A549 (cell line): ENCODE measurements at regions not wholly inside any gene's neighbourhood (a gene's known extent, or its start where the extent isn't known, plus 50 kb on each side); places are given as distances from the start of the nearest gene placed in this dataset.

ENCODE experiments used
- ATAC-seq, 2 experiments: fragments of 200-7000 bp in 1 of 2; fragments of >200 bp in 1 of 2; cut with Nextera tagmentation in 1 of 2; cut with Tn5 transposase in 1 of 2; 3 replicates each; pipeline versions ENCODE4 v1.8.0 to v1.9.1; 2018 to 2020; ENCODE audit warnings: mild to moderate bottlenecking in 1 of 2, moderate library complexity in 1 of 2
- CTCF ChIA-PET: fragments of 300-600 bp; sonication (Branson Sonifier 250); formaldehyde crosslinking; extraction: SDS; loops from one replicate; lab custom pipeline; 2021; ENCODE audit warnings: antibody characterized with exemption, inconsistent platforms; lab: Yijun Ruan, JAX
- POLR2A ChIA-PET: fragments of 350-600 bp; formaldehyde crosslinking; extraction: SDS; loops from one replicate; lab custom pipeline; 2021; ENCODE audit warnings: antibody characterized with exemption, inconsistent platforms; lab: Yijun Ruan, JAX
- DNase-seq, 2 experiments: peaks; one replicate each; pipeline versions ENCODE4 v3.0.0 to v3.0.0-alpha.2; 2011 to 2016; ENCODE audit warnings: low read depth in 1 of 2, low spot score in 1 of 2
- FAIRE-seq: peaks from 2 replicates; lab custom pipeline; 2011; peaks lifted over from hg19 to GRCh38; lab: Jason Lieb, UNC
- H3K27ac ChIP-seq, 2 experiments: fragments of >200 bp; sonication (Bioruptor Twin); formaldehyde crosslinking; 3 replicates each; pipeline ENCODE4 v1.5.1; 2016 to 2017
- H3K4me1 ChIP-seq: fragments of >200 bp; sonication (Bioruptor Twin); formaldehyde crosslinking; 3 replicates; pipeline ENCODE4 v1.6.1; 2016
- H3K4me2 ChIP-seq: fragments of >200 bp; sonication (Bioruptor Twin); formaldehyde crosslinking; 3 replicates; pipeline ENCODE4 v1.6.1; 2016
- H3K4me3 ChIP-seq: fragments of >200 bp; sonication (Bioruptor Twin); formaldehyde crosslinking; 3 replicates; pipeline ENCODE4 v1.5.1; 2016
- H3K9me3 ChIP-seq: fragments of >200 bp; sonication (Bioruptor Twin); formaldehyde crosslinking; 3 replicates; pipeline ENCODE4 v1.6.1; 2016
- CBX2 ChIP-seq: fragments of 200-600 bp; sonication (generic); IDR thresholded peaks from 2 replicates; pipeline ENCODE4 v1.6.1; 2016; ENCODE audit warnings: low read depth, mild to moderate bottlenecking, borderline replicate concordance
- CBX8 ChIP-seq: fragments of 200-600 bp; sonication (generic); IDR thresholded peaks from 2 replicates; pipeline ENCODE4 v1.6.1; 2016
- E2F6 ChIP-seq: IDR thresholded peaks from 2 replicates; pipeline ENCODE4 v1.6.1; 2012; ENCODE audit warnings: low read depth, borderline replicate concordance
- EP300 ChIP-seq, 2 experiments: fragments of >200 bp; sonication (Bioruptor Twin); formaldehyde crosslinking; IDR thresholded peaks; 2 replicates in 1 of 2; 3 replicates in 1 of 2; pipeline ENCODE4 v1.6.1; 2016 to 2017
- ESRRA ChIP-seq: fragments of 150-350 bp; IDR thresholded peaks from 2 replicates; pipeline ENCODE4 v1.6.1; 2014; ENCODE audit warnings: mild to moderate bottlenecking, low read length, borderline replicate concordance
- GATA3 ChIP-seq: IDR thresholded peaks from 2 replicates; pipeline ENCODE4 v1.6.1; 2012; ENCODE audit warnings: borderline replicate concordance
- HOXB13 ChIP-seq: fragments of 250-450 bp; sonication (Bioruptor Pico); IDR thresholded peaks from 2 replicates; pipeline ENCODE4 v1.5.0; 2020; ENCODE audit warnings: low read depth, mild to moderate bottlenecking, moderate library complexity
- HOXB5 ChIP-seq: fragments of 250-450 bp; sonication (Bioruptor Pico); IDR thresholded peaks from 2 replicates; pipeline ENCODE4 v1.5.0; 2020; ENCODE audit warnings: mild to moderate bottlenecking, moderate library complexity
- JUNB ChIP-seq: fragments of >200 bp; sonication (Bioruptor Twin); formaldehyde crosslinking; IDR thresholded peaks from 2 replicates; pipeline ENCODE4 v1.6.1; 2016
- KDM1A ChIP-seq: fragments of 200-600 bp; sonication (generic); IDR thresholded peaks from 2 replicates; pipeline ENCODE4 v1.6.1; 2016; ENCODE audit warnings: low read depth, mild to moderate bottlenecking
- KDM5A ChIP-seq: fragments of 200-600 bp; sonication (generic); IDR thresholded peaks from 2 replicates; pipeline ENCODE4 v1.6.1; 2016; ENCODE audit warnings: antibody characterized with exemption, mild to moderate bottlenecking
- NPAS2 ChIP-seq: fragments of 250-450 bp; sonication (Bioruptor Pico); IDR thresholded peaks from 2 replicates; pipeline ENCODE4 v1.8.0; 2022; ENCODE audit warnings: mild to moderate bottlenecking, moderate library complexity, borderline replicate concordance
- NR3C1 ChIP-seq: fragments of >200 bp; sonication (Bioruptor Twin); formaldehyde crosslinking; IDR thresholded peaks from 3 replicates; pipeline ENCODE4 v1.6.1; 2017
- PHF8 ChIP-seq: fragments of 200-600 bp; sonication (generic); IDR thresholded peaks from 2 replicates; pipeline ENCODE4 v1.6.1; 2016; ENCODE audit warnings: low read depth, mild to moderate bottlenecking, antibody characterized with exemption, moderate library complexity, borderline replicate concordance
- POLR2A ChIP-seq: IDR thresholded peaks from 2 replicates; pipeline ENCODE4 v1.6.1; 2012; ENCODE audit warnings: mild to moderate bottlenecking, low read length
- POLR2AphosphoS2 ChIP-seq: conservative IDR thresholded peaks from 2 replicates; pipeline ENCODE4 v1.6.1; 2012; ENCODE audit warnings: low read length, improper control_type of control experiment, inconsistent platforms
- RAD21 ChIP-seq, 2 experiments: fragments of >200 bp in 1 of 2; sonication (Bioruptor Twin) in 1 of 2; formaldehyde crosslinking in 1 of 2; IDR thresholded peaks in 1 of 2; conservative IDR thresholded peaks in 1 of 2; 2 replicates in 1 of 2; 3 replicates in 1 of 2; pipeline ENCODE4 v1.6.1; 2012 to 2018; ENCODE audit warnings: inconsistent platforms in 1 of 2
- RARB ChIP-seq: fragments of 250-450 bp; sonication (Bioruptor Pico); IDR thresholded peaks from 2 replicates; pipeline ENCODE4 v1.8.0; 2021; ENCODE audit warnings: mild to moderate bottlenecking, moderate library complexity
- RNF2 ChIP-seq: fragments of 200-600 bp; sonication (generic); IDR thresholded peaks from 2 replicates; pipeline ENCODE4 v1.6.1; 2016; ENCODE audit warnings: low read depth, mild to moderate bottlenecking, antibody characterized with exemption, moderate library complexity, borderline replicate concordance
- SMC3 ChIP-seq: fragments of >200 bp; sonication (Bioruptor Twin); formaldehyde crosslinking; IDR thresholded peaks from 3 replicates; pipeline ENCODE4 v1.6.1; 2018; ENCODE audit warnings: inconsistent platforms
- SREBF2 ChIP-seq: fragments of 450-650 bp; IDR thresholded peaks from 2 replicates; pipeline ENCODE4 v1.6.1; 2014; ENCODE audit warnings: mild to moderate bottlenecking, moderate library complexity
- ZFP36 ChIP-seq: fragments of 450-650 bp; IDR thresholded peaks from 2 replicates; pipeline ENCODE4 v1.6.1; 2014; ENCODE audit warnings: borderline replicate concordance; ENCODE audit not compliant: partially characterized antibody
- ZNF302 ChIP-seq: fragments of 250-450 bp; sonication (Bioruptor Pico); IDR thresholded peaks from 2 replicates; pipeline ENCODE4 v1.9.0; 2021; ENCODE audit warnings: inconsistent platforms, mild to moderate bottlenecking, moderate library complexity
- WGBS: methylation state at CpG from one replicate; pipeline ENCODE4 v1.1.6; 2017; ENCODE audit errors: missing lambda C conversion rate; 5-methylcytosine and 5-hydroxymethylcytosine counted together
- TF ChIP-seq, protein P1 (sequence below): IDR thresholded peaks from 2 replicates; pipeline ENCODE4 v1.6.1; 2012
- TF ChIP-seq, protein P2 (sequence below): fragments of >200 bp; sonication (Bioruptor Twin); formaldehyde crosslinking; IDR thresholded peaks from 3 replicates; pipeline ENCODE4 v1.6.1; 2016
- TF ChIP-seq, protein P3 (sequence below): fragments of >200 bp; sonication (Bioruptor Twin); formaldehyde crosslinking; IDR thresholded peaks from 3 replicates; pipeline ENCODE4 v1.5.1; 2016

DNA sequence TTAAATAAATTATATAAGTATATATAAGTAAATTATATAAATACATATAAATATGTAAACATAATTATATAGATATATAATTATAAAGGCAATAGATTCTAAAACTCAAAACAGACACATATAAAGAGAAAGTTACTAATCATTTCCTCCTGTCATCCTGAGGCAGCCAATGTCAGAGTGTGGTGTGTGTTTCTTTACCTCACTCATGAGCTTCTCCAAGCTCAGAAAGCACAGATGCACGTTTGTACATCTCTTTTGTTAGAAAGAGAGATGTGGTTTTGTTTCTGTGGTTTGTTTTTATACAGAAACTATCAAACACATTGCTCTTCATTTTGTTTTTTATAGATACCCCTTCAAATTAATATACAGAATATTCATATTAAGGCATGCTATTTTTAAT lies 594.8 kb downstream of the USP25 start:
- POLR2A ChIA-PET = no interaction called here
- FAIRE-seq = no peak
- no peak for DNase-seq
- no peak for ATAC-seq
- Histone ChIP-seq H3K4me3 (no peak overlapping the region), H3K4me1 (peaks cover 17% of the 10 kb centered on the region; the same call in 2 of the 3 replicates), H3K27ac (no peak overlapping the region), H3K9me3 (no peaks in the 10 kb centered on the region), H3K4me2 (no peak overlapping the region)
- no peak for TF ChIP-seq RARB (CRISPR knock-in tag)
- TF ChIP-seq ZNF302 (CRISPR knock-in tag) = no peak
- TF ChIP-seq KDM1A = no peak
- no peak for TF ChIP-seq CBX8
- no peak for TF ChIP-seq EP300 (IDR thresholded peaks at IDR 0.05)
- no peak for TF ChIP-seq KDM5A
- TF ChIP-seq SREBF2 = no peak
- TF ChIP-seq NR3C1 = no peak
- no peak for TF ChIP-seq NPAS2 (CRISPR knock-in tag)
- TF ChIP-seq, protein P1, sequence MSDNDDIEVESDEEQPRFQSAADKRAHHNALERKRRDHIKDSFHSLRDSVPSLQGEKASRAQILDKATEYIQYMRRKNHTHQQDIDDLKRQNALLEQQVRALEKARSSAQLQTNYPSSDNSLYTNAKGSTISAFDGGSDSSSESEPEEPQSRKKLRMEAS = no peak
- no peak for TF ChIP-seq CBX2
- TF ChIP-seq, protein P2, sequence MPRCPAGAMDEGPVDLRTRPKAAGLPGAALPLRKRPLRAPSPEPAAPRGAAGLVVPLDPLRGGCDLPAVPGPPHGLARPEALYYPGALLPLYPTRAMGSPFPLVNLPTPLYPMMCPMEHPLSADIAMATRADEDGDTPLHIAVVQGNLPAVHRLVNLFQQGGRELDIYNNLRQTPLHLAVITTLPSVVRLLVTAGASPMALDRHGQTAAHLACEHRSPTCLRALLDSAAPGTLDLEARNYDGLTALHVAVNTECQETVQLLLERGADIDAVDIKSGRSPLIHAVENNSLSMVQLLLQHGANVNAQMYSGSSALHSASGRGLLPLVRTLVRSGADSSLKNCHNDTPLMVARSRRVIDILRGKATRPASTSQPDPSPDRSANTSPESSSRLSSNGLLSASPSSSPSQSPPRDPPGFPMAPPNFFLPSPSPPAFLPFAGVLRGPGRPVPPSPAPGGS = no peak
- TF ChIP-seq GATA3 = no peak
- no peak for TF ChIP-seq POLR2AphosphoS2
- WGBS = 61% methylated on average over 1 of the region's 1 CpG
- CTCF ChIA-PET = no interaction called here

DNA sequence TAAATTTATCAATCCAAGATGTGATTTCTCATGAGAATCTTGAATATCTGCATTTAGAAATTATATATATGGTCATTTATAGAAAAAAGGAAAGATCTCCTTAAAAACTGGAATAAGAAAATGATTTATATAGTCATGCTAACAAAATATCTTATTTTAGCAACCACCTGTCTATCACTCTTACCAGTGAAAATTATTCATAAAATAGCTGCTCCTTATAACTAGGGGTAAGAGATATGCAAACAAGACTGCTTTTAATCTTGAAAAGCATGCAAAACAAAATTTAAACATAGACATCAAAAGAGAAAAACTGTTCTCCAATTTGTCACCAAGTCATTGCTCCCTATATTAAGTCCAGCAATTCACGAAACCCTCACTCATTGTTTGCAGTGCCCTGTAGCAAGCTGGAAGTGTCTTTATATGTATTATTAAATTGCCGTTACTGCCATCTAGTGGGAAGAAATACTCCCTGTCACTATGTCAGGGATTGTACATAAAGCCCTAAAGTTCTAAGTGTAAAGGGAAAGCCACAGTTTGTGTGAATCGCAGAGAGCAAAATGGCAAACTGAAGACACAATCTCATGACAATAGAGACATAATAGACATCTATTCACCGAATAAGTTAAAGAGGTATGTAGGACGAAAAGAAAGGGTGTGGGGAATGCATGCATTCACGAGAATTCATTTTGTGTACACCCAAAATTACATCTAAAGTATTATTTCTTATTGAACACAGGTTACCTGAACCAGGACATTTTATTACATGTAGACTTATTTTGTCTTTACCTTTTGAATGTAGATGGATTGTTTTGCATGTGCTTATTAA lies 600.5 kb downstream of the USP25 start:
- Histone ChIP-seq H3K4me3 (no peak overlapping the region), H3K9me3 (no peaks in the 10 kb centered on the region), H3K4me2 (peak overlapping the region; percentile 55; the same call in 2 of the 3 replicates), H3K4me1 (peaks cover 8% of the 10 kb centered on the region; the same call in 1 of the 3 replicates), H3K27ac (no peak overlapping the region)
- TF ChIP-seq SMC3 (peak; percentile 76), RAD21 (conservative IDR thresholded peaks at IDR 0.05 in 1 of 2, IDR thresholded peaks at IDR 0.05 in 1 of 2) (peak; percentile 69 to 74), PHF8 (no peak), ZFP36 (no peak), HOXB5 (CRISPR knock-in tag) (no peak)
- TF ChIP-seq, protein P3, sequence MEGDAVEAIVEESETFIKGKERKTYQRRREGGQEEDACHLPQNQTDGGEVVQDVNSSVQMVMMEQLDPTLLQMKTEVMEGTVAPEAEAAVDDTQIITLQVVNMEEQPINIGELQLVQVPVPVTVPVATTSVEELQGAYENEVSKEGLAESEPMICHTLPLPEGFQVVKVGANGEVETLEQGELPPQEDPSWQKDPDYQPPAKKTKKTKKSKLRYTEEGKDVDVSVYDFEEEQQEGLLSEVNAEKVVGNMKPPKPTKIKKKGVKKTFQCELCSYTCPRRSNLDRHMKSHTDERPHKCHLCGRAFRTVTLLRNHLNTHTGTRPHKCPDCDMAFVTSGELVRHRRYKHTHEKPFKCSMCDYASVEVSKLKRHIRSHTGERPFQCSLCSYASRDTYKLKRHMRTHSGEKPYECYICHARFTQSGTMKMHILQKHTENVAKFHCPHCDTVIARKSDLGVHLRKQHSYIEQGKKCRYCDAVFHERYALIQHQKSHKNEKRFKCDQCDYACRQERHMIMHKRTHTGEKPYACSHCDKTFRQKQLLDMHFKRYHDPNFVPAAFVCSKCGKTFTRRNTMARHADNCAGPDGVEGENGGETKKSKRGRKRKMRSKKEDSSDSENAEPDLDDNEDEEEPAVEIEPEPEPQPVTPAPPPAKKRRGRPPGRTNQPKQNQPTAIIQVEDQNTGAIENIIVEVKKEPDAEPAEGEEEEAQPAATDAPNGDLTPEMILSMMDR = peak; percentile 59
- FAIRE-seq (peak; percentile 46), DNase-seq (peak; percentile 1 to 76), ATAC-seq (peak; percentile 97; a peak in 5 of 6 replicates)
- ChIA-PET CTCF (interaction anchor here (0.6 to 2.9 kb wide), 15 partner anchors 11 to 360 kb away, joined by 3 to 28 read pairs (median 3); no protein-coding TSS in a partner anchor), POLR2A (interaction anchor here (0.6 kb wide), 1 partner anchor 211 kb away, joined by 3 read pairs; no protein-coding TSS in a partner anchor)
- WGBS = 22% methylated on average over 6 of the region's 6 CpGs

DNA sequence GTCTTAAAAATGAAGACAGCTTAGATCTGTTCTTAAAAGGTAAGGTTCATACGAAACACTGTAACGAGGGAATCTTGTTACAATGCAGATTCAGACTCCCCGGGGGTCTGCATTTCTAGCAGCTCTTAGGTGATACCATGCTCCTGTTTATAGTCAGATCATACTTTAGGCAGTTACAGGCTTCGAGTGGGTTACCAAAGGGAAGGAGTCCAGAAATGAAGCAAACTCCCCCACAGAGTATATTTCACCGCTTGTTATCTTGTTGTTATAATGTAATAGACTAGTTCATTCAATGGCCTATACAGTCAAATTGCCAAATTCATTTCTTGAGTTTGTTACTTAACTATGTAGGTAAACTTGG lies 601.1 kb downstream of the USP25 start:
- Histone ChIP-seq H3K4me3 (no peak overlapping the region), H3K4me1 (peaks cover 8% of the 10 kb centered on the region; the same call in 1 of the 3 replicates), H3K4me2 (no peak overlapping the region), H3K9me3 (no peaks in the 10 kb centered on the region), H3K27ac (no peak overlapping the region)
- TF ChIP-seq KDM1A (no peak), NPAS2 (CRISPR knock-in tag) (no peak), POLR2A (no peak), JUNB (no peak), ESRRA (no peak), HOXB5 (CRISPR knock-in tag) (no peak), E2F6 (no peak), EP300 (IDR thresholded peaks at IDR 0.05) (no peak), HOXB13 (CRISPR knock-in tag) (no peak), RNF2 (no peak)
- ATAC-seq = no peak
- ChIA-PET CTCF (interaction anchor here (1.0 to 2.9 kb wide), 7 partner anchors 24 to 325 kb away, joined by 3 to 28 read pairs (median 3); no protein-coding TSS in a partner anchor), POLR2A (no interaction called here)
- 56% methylated on average over 5 of the region's 5 CpGs for WGBS
- no peak for FAIRE-seq
- no peak for DNase-seq
